ENCODE measurements at regions not wholly inside any gene's neighbourhood (a gene's known extent, or its start where the extent isn't known, plus 50 kb on each side); places are given as distances from the start of the nearest gene placed in this dataset.

- peaks cover 0 to 7% (median 0%) of the 10 kb centered on the region in 12 donors for H3K9me3 ChIP-seq
- H3K4me3 ChIP-seq, result no peak overlapping the region
- no peak overlapping the region for H3K27ac ChIP-seq
- H3K4me1 ChIP-seq, result peaks cover 0 to 12% (median under 1%) of the 10 kb centered on the region in 12 donors
- H3K36me3 ChIP-seq, result no peaks in the 10 kb centered on the region
- no peak for TF ChIP-seq POLR2A (IDR thresholded peaks at IDR 0.05)
- no peak for TF ChIP-seq CTCF (IDR thresholded peaks at IDR 0.05)
- no peak for DNase-seq
- intact Hi-C loops (cut with DNase I), result no loop called here
- ATAC-seq, result no peak
- WGBS, 4 donors, result 82 to 88% (median 83%) methylated on average over 4 of the region's 4 CpGs
- H3K27me3 ChIP-seq, result no peaks in the 10 kb centered on the region
Measured at GRCh38 chr11:15665368-15665871, 550.7 kb downstream of the INSC start.

GRCh38 chr11:15667127-15667725 lies 552.5 kb downstream of the INSC start:
- Histone ChIP-seq H3K27me3 (no peaks in the 10 kb centered on the region), H3K9me3 (peaks cover 0 to 7% (median 0%) of the 10 kb centered on the region in 12 donors), H3K4me1 (peaks cover 0 to 22% (median 1%) of the 10 kb centered on the region in 12 donors), H3K4me3 (no peak overlapping the region), H3K27ac (no peak overlapping the region), H3K36me3 (no peaks in the 10 kb centered on the region)
- WGBS, 4 donors, result 85 to 97% (median 94%) methylated on average over 3 of the region's 3 CpGs
- no peak for TF ChIP-seq POLR2A (IDR thresholded peaks at IDR 0.05)
- no peak for TF ChIP-seq CTCF (IDR thresholded peaks at IDR 0.05)
- DNase-seq, result no peak
- ATAC-seq, result no peak
- intact Hi-C loops (cut with DNase I), result no loop called here

DNA sequence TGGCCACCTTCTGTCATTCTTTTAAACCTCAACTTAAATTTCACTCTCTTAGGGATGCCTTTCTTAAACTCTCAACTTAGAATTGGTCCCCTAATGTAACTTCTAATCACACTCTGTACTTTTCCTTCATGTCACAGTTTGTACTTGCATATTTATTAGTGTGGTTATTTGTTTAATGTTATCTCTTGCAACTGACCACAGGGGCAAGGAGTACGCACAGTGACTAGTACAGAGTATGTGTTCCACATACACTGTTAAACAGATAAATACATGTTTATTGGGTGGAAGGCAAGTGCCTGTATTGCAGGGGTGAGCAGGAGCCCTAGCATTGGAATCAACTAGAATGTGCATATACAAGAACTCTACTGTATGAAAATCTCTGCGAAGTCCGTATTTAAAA lies 554.0 kb downstream of the INSC start:
- DNase-seq (no peak), ATAC-seq (no peak)
- 96 to 99% (median 97%) methylated on average over 3 of the region's 3 CpGs for WGBS, 4 donors
- intact Hi-C loops (cut with DNase I), result no loop called here
- no peak overlapping the region for H3K27ac ChIP-seq
- H3K4me3 ChIP-seq, result no peak overlapping the region
- peaks cover 0 to 7% (median 0%) of the 10 kb centered on the region in 12 donors for H3K9me3 ChIP-seq
- H3K36me3 ChIP-seq, result no peaks in the 10 kb centered on the region
- no peaks in the 10 kb centered on the region for H3K27me3 ChIP-seq
- peaks cover 0 to 29% (median 3%) of the 10 kb centered on the region in 12 donors for H3K4me1 ChIP-seq
- TF ChIP-seq POLR2A (IDR thresholded peaks at IDR 0.05), result no peak
- no peak for TF ChIP-seq CTCF (IDR thresholded peaks at IDR 0.05)

- Histone ChIP-seq H3K27me3 (no peaks in the 10 kb centered on the region), H3K36me3 (no peaks in the 10 kb centered on the region), H3K27ac (peak overlapping the region in 1 of 12 donors; percentile 44), H3K9me3 (peaks cover 0 to 11% (median 0%) of the 10 kb centered on the region in 12 donors), H3K4me3 (no peak overlapping the region), H3K4me1 (peaks cover 0 to 26% (median 2%) of the 10 kb centered on the region in 12 donors)
- no peak for TF ChIP-seq CTCF (IDR thresholded peaks at IDR 0.05)
- ATAC-seq (peak; percentile 21 to 62 (median 41)), DNase-seq (peak in 1 of 5 donors; percentile 33)
- intact Hi-C loops (cut with DNase I), result loop anchor here in 1 of 10 donors (5.0 kb wide), 1 partner anchor 147 kb away; no protein-coding TSS in a partner anchor
- 34 to 51% (median 46%) methylated on average over 9 to 12 of the region's 12 CpGs for WGBS, 4 donors
Measured at GRCh38 chr11:15670520-15671070, 555.9 kb downstream of the INSC start.
